ENCODE measurements at regions not wholly inside any gene's neighbourhood (a gene's known extent, or its start where the extent isn't known, plus 50 kb on each side); places are given as distances from the start of the nearest gene placed in this dataset.
"Not testable (repeated sequence)": the region's sequence is repeated elsewhere in the genome, so short reads cannot be mapped to it uniquely, and the experiment has no call there.

DNA sequence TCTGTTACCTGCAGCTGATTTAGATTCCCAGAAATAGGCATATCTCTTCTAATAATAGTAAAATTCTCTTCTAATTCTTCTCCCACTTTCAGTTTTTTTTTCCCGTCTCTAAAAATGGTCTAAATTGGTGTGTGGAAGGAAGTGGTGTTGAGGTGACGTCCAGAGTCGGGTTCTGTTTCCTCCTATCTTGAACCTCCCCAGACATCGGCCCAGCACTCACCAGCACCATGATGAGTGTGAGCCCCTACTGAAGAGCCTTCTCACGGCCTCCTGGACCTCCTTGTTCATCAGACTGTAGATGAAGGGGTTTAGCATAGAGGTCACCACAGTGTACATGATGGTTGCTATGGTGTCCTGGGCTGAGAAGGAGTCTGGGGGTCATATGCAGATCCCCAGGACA, 53.5 kb upstream of the FAM153A start:
- intact Hi-C loops (cut with DNase I; ENCODE audit: low total_unique reads) = not testable (repeated sequence)

More for the DNA sequence above, 53.5 kb upstream of the FAM153A start:
- not testable (repeated sequence) for H3K4me1 ChIP-seq; H3K27ac ChIP-seq; H3K9me3 ChIP-seq; H3K36me3 ChIP-seq; H3K4me3 ChIP-seq; DNase-seq (ENCODE audit: low spot score in 2 of 2); H3K27me3 ChIP-seq
